B cell (primary cell): ENCODE measurements at regions not wholly inside any gene's neighbourhood (a gene's known extent, or its start where the extent isn't known, plus 50 kb on each side); places are given as distances from the start of the nearest gene placed in this dataset.

Experiments
- ATAC-seq: fragments of 200-7000 bp; cut with Tn5 transposase; one replicate; pipeline ENCODE4 v1.10.0; 2021; ENCODE audit warnings: low read depth, mild to moderate bottlenecking, moderate number of reproducible peaks, moderate library complexity
- CTCF ChIA-PET: fragments of 350-600 bp; sonication (Branson Sonifier 250); formaldehyde crosslinking; loops from one replicate; lab custom pipeline; 2021; ENCODE audit warnings: antibody characterized with exemption, inconsistent platforms; lab: Charles Lee
- POLR2A ChIA-PET: fragments of 350-600 bp; sonication (Branson Sonifier 250); formaldehyde crosslinking; loops from one replicate; lab custom pipeline; 2021; ENCODE audit warnings: antibody characterized with exemption; lab: Charles Lee
- DNase-seq: peaks from one replicate; pipeline ENCODE4 v3.0.0; 2013
- H2AFZ ChIP-seq: 2 replicates; pipeline ENCODE4 v1.6.1; 2012; ENCODE audit warnings: mild to moderate bottlenecking, low read depth, low read length; ENCODE audit not compliant: insufficient read depth, poor library complexity, severe bottlenecking
- H3K27ac ChIP-seq, 2 donors: 1 replicate in 1 of 2; 2 replicates in 1 of 2; pipeline ENCODE4 v1.5.1; 2012 to 2013; ENCODE audit warnings: low read length in 2 of 2, mild to moderate bottlenecking in 2 of 2, moderate library complexity in 1 of 2
- H3K27me3 ChIP-seq, 4 experiments: fragments of 200-600 bp in 1 of 4; sonication (generic) in 1 of 4; replicated peaks in 1 of 4; 1 replicate in 2 of 4; 2 replicates in 2 of 4; pipeline versions ENCODE4 v1.6.1 to v1.7.0; 2013 to 2016; ENCODE audit warnings: low read length in 3 of 4, mild to moderate bottlenecking in 2 of 4, mixed read lengths in 1 of 4, moderate library complexity in 1 of 4; ENCODE audit not compliant: insufficient read depth in 4 of 4, control insufficient read depth in 3 of 4; ENCODE audit errors: control extremely low read depth in 1 of 4
- H3K36me3 ChIP-seq, 2 experiments: replicated peaks in 1 of 2; 1 replicate in 1 of 2; 2 replicates in 1 of 2; pipeline versions ENCODE4 v1.6.1 to v1.7.1; 2013; ENCODE audit warnings: low read length in 1 of 2; ENCODE audit not compliant: insufficient read depth in 2 of 2, control insufficient read depth in 1 of 2; ENCODE audit errors: control extremely low read depth in 1 of 2, extremely low read depth in 1 of 2
- H3K4me1 ChIP-seq, 2 donors: fragments of 200-600 bp in 1 of 2; sonication (generic) in 1 of 2; 1 replicate in 1 of 2; 2 replicates in 1 of 2; pipeline versions ENCODE4 v1.5.1 to v1.6.1; 2013 to 2017; ENCODE audit warnings: low read length in 2 of 2; ENCODE audit not compliant: control insufficient read depth in 2 of 2, insufficient read depth in 2 of 2
- H3K4me2 ChIP-seq: replicated peaks from 2 replicates; pipeline ENCODE3; 2012; ENCODE audit warnings: mild to moderate bottlenecking, low read depth, low read length; ENCODE audit not compliant: poor library complexity, severe bottlenecking
- H3K4me3 ChIP-seq, 5 experiments: fragments of 200-600 bp in 1 of 5; sonication (generic) in 1 of 5; 1 replicate in 3 of 5; 2 replicates in 2 of 5; pipeline versions ENCODE4 v1.5.1 to v1.7.0; 2011 to 2016; ENCODE audit warnings: low read length in 4 of 5, mild to moderate bottlenecking in 4 of 5, low read depth in 2 of 5, control low read depth in 1 of 5, moderate library complexity in 1 of 5; ENCODE audit not compliant: insufficient read depth in 1 of 5; ENCODE audit errors: control extremely low read depth in 1 of 5, extremely low read depth in 1 of 5
- H3K79me2 ChIP-seq: fragments of 200-600 bp; sonication (generic); one replicate; pipeline ENCODE4 v1.6.0; 2016; ENCODE audit warnings: low read length; ENCODE audit not compliant: control insufficient read depth, insufficient read depth
- H3K9ac ChIP-seq: fragments of 200-600 bp; sonication (generic); 2 replicates; pipeline ENCODE4 v1.6.1; 2017; ENCODE audit warnings: mild to moderate bottlenecking, low read length, moderate library complexity
- H3K9me3 ChIP-seq, 3 donors: one replicate each; pipeline versions ENCODE4 v1.6.1 to v1.7.1; 2013; ENCODE audit warnings: low read length in 2 of 3; ENCODE audit not compliant: control insufficient read depth in 2 of 3, insufficient read depth in 1 of 3; ENCODE audit errors: control extremely low read depth in 1 of 3
- H4K20me1 ChIP-seq: 2 replicates; pipeline ENCODE4 v1.6.0; 2012; ENCODE audit warnings: mild to moderate bottlenecking, low read length; ENCODE audit not compliant: insufficient read depth, control insufficient read depth, poor library complexity, severe bottlenecking
- H3K27ac Mint-ChIP-seq: one replicate; pipeline ENCODE4 v1.8.0; 2021; ENCODE audit warnings: mixed read lengths
- H3K27me3 Mint-ChIP-seq: one replicate; pipeline ENCODE4 v1.8.0; 2021; ENCODE audit warnings: mixed read lengths
- H3K4me1 Mint-ChIP-seq: one replicate; pipeline ENCODE4 v1.8.0; 2021; ENCODE audit warnings: mixed read lengths
- H3K4me3 Mint-ChIP-seq: one replicate; pipeline ENCODE4 v1.8.0; 2021; ENCODE audit warnings: mixed read lengths
- H3K9me3 Mint-ChIP-seq: one replicate; pipeline ENCODE4 v1.8.0; 2022; ENCODE audit warnings: mixed read lengths; ENCODE audit not compliant: insufficient read depth
- EZH2 ChIP-seq: IDR thresholded peaks from 2 replicates; pipeline ENCODE4 v1.6.1; 2012; ENCODE audit warnings: borderline replicate concordance, low read depth, mild to moderate bottlenecking, moderate library complexity, low read length; ENCODE audit not compliant: insufficient read depth, poor library complexity, severe bottlenecking
- WGBS: methylation state at CpG from one replicate; pipeline ENCODE4 v1.1.5; 2013; ENCODE audit warnings: missing lambda C conversion rate; ENCODE audit not compliant: insufficient coverage; 5-methylcytosine and 5-hydroxymethylcytosine counted together
- intact Hi-C: fragments of 100-400 bp; cut with micrococcal nuclease; formaldehyde crosslinking; loops from one replicate; pipeline ENCODE4 v1.10.0; 2022
- TF ChIP-seq, protein P1 (sequence below): fragments of 200-600 bp; IDR thresholded peaks from one replicate; pipeline ENCODE4 v1.8.0; 2022; ENCODE audit warnings: antibody characterized with exemption, mild to moderate bottlenecking

DNA sequence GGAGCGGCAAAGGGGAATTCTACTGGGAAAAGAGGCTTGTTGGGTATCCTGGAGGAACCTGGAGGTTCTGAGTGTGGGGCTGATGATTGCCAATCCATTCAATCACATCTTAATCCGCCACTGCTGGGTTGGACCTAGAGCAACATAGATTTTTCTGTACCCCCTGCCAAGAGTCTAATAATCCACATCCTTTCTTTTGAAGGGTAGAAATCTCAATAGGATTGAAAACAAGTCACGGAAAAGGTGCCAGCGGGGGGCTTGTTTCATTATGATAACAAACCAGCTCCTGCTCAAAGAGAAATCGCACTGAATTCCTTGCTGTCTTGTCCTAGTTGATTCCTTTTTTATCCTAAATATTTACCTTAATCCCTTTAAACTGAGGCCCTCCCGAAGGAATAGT lies 528.5 kb downstream of the ADGRL2 start:
- no peak overlapping the region for H2AFZ ChIP-seq
- H3K79me2 ChIP-seq = no peaks in the 10 kb centered on the region
- no peak for DNase-seq
- H3K27me3 ChIP-seq = no peaks in the 10 kb centered on the region
- H3K27ac ChIP-seq = no peak overlapping the region
- Mint-ChIP-seq H3K9me3 (no peaks in the 10 kb centered on the region), H3K4me1 (no peaks in the 10 kb centered on the region), H3K27me3 (no peaks in the 10 kb centered on the region), H3K27ac (no peak overlapping the region), H3K4me3 (no peak overlapping the region)
- no peak overlapping the region for H3K4me3 ChIP-seq
- no peaks in the 10 kb centered on the region for H3K4me1 ChIP-seq
- no peaks in the 10 kb centered on the region for H4K20me1 ChIP-seq
- no peaks in the 10 kb centered on the region for H3K36me3 ChIP-seq
- no peak overlapping the region for H3K4me2 ChIP-seq
- intact Hi-C loops = no loop called here
- POLR2A ChIA-PET = no interaction called here
- 100% methylated on average over 1 of the region's 6 CpGs for WGBS
- peaks cover 0 to 6% (median 0%) of the 10 kb centered on the region in 3 donors for H3K9me3 ChIP-seq
- CTCF ChIA-PET = no interaction called here
- TF ChIP-seq, protein P1, sequence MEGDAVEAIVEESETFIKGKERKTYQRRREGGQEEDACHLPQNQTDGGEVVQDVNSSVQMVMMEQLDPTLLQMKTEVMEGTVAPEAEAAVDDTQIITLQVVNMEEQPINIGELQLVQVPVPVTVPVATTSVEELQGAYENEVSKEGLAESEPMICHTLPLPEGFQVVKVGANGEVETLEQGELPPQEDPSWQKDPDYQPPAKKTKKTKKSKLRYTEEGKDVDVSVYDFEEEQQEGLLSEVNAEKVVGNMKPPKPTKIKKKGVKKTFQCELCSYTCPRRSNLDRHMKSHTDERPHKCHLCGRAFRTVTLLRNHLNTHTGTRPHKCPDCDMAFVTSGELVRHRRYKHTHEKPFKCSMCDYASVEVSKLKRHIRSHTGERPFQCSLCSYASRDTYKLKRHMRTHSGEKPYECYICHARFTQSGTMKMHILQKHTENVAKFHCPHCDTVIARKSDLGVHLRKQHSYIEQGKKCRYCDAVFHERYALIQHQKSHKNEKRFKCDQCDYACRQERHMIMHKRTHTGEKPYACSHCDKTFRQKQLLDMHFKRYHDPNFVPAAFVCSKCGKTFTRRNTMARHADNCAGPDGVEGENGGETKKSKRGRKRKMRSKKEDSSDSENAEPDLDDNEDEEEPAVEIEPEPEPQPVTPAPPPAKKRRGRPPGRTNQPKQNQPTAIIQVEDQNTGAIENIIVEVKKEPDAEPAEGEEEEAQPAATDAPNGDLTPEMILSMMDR = no peak
- TF ChIP-seq EZH2 = no peak
- no peak for ATAC-seq
- no peak overlapping the region for H3K9ac ChIP-seq

- TF ChIP-seq, protein P1 = no peak
- TF ChIP-seq EZH2 = no peak
- H3K4me1 ChIP-seq = no peaks in the 10 kb centered on the region
- H3K36me3 ChIP-seq = no peaks in the 10 kb centered on the region
- ATAC-seq (no peak), DNase-seq (no peak)
- CTCF ChIA-PET = no interaction called here
- H3K4me3 ChIP-seq = no peak overlapping the region
- H3K79me2 ChIP-seq = no peaks in the 10 kb centered on the region
- H3K27ac Mint-ChIP-seq = no peak overlapping the region
- H3K4me1 Mint-ChIP-seq = no peaks in the 10 kb centered on the region
- no peaks in the 10 kb centered on the region for H4K20me1 ChIP-seq
- no peak overlapping the region for H3K4me3 Mint-ChIP-seq
- intact Hi-C loops = no loop called here
- POLR2A ChIA-PET = no interaction called here
- no peak overlapping the region for H2AFZ ChIP-seq
- no CpG with 5 or more reads among the region's 3 CpGs for WGBS
- H3K9ac ChIP-seq = no peak overlapping the region
- H3K27me3 ChIP-seq = no peaks in the 10 kb centered on the region
- H3K9me3 Mint-ChIP-seq = no peaks in the 10 kb centered on the region
- H3K4me2 ChIP-seq = no peak overlapping the region
- H3K27ac ChIP-seq = no peak overlapping the region
- H3K27me3 Mint-ChIP-seq = no peaks in the 10 kb centered on the region
- peaks cover 0 to 1% (median 0%) of the 10 kb centered on the region in 3 donors for H3K9me3 ChIP-seq
These were observed 522.6 kb downstream of the ADGRL2 start for GRCh38 chr1:82323144-82323841.
